ENCODE measurements at regions not wholly inside any gene's neighbourhood (a gene's known extent, or its start where the extent isn't known, plus 50 kb on each side); places are given as distances from the start of the nearest gene placed in this dataset.

- TF ChIP-seq POLR2AphosphoS5 (IDR thresholded peaks at IDR 0.05) (no peak), CTCF (IDR thresholded peaks at IDR 0.05) (no peak), EP300 (IDR thresholded peaks at IDR 0.05) (no peak)
These were observed 85.1 kb downstream of the C13orf42 start for GRCh38 chr13:51026016-51026415.

Measured in upper lobe of left lung (tissue), 4 donors.